Fibroblast of villous mesenchyme (primary cell): ENCODE measurements at regions not wholly inside any gene's neighbourhood (a gene's known extent, or its start where the extent isn't known, plus 50 kb on each side); places are given as distances from the start of the nearest gene placed in this dataset.

Experiments used
- DNase-seq: peaks from one replicate; pipeline ENCODE4 v3.0.0-alpha.2; 2010; ENCODE audit warnings: low read depth
- H3K4me3 ChIP-seq: 2 replicates; pipeline ENCODE4 v1.5.1; 2011; ENCODE audit warnings: low read depth, mild to moderate bottlenecking, low read length
- CTCF ChIP-seq: IDR thresholded peaks from 2 replicates; pipeline ENCODE4 v1.5.1; 2012; ENCODE audit warnings: low read depth, mild to moderate bottlenecking, low read length; ENCODE audit not compliant: insufficient read depth

GRCh38 chr1:187409341-187409740, 580.6 kb downstream of the PLA2G4A start:
- no peak overlapping the region for H3K4me3 ChIP-seq
- DNase-seq, result peak; percentile 72
- no peak for TF ChIP-seq CTCF

DNA sequence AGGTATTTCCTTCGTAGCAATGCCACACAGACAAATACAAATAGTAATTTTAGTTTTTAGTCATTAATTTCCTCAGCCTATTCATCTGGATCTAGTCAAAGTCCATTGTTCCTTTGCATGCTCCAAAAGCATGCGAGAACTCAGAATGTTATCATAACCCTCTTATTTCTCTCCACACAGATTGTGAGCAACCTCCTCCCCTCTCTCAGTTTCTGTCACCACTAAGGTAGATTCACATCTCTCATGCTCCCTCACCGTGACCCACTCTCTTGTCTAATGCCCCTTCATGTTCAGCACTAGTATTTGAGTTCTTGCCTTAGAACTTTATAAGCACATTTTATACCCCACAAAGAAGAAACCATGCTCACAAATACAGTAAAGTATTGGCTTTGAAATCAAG, 582.4 kb downstream of the PLA2G4A start:
- no peak for DNase-seq
- no peak for TF ChIP-seq CTCF

DNA sequence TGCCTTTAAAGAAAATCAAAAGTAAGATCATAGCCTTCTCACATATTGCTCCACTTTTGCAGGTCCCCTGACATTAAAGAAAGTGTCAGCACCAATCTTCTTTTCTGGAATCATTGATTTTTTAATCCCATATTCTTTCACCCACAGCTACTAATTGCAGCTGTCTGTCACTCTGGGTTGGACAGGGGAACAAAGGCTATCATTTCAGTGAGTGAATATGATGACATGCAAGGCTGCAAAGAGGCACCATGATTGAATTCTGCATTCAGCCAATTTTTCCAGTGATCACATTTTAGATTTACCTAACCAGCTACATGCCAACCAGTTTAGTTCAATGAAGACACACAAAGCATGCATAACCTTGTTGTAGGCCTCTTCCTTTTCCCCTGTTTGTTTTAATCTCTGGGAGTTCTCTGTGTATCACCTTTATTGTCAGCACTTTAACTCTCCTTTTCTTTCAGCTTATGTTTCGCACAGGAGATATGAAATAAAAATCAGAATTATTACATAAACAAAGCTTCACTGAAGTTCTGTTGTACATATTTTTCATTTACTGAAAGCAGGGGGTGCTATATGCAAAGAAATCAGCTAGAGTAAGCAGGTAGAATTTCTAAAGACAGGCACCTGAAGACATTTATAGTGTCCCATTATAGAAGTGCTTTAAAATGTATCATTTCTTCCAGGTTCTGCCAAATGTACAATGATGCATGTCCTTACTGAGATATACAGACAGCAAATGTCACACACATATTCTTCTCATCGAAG, 584.8 kb downstream of the PLA2G4A start:
- DNase-seq, result peak; percentile 3
- no peak for TF ChIP-seq CTCF
- H3K4me3 ChIP-seq, result no peak overlapping the region

More for the DNA sequence above, 582.4 kb downstream of the PLA2G4A start:
- no peak overlapping the region for H3K4me3 ChIP-seq

- H3K4me3 ChIP-seq, result no peak overlapping the region
- DNase-seq, result no peak
- no peak for TF ChIP-seq CTCF
Observed at GRCh38 chr1:187415065-187415464, 586.3 kb downstream of the PLA2G4A start.

- no peak for DNase-seq
- no peak overlapping the region for H3K4me3 ChIP-seq
- no peak for TF ChIP-seq CTCF
Observed at GRCh38 chr1:187417520-187417919, 588.8 kb downstream of the PLA2G4A start.

DNA sequence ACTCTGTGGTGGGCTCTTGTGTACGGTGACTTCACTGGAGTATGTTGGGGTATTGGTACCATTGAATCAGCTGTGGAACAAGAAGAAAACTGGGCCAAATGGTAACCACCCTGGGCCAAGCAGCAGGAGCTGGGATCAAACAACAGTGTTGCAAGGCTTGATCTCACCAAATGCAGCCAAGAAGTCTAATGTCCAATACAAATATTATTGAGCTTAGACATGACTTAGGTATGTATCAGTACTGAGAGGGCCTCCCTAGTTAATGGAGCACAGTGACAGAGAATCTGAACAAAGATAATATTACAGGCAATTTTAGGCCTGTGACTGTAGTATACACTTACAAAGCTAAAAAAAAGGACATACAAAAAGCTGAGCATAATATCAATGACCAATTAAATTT, 604.8 kb downstream of the PLA2G4A start:
- no peak overlapping the region for H3K4me3 ChIP-seq
- no peak for TF ChIP-seq CTCF
- no peak for DNase-seq

GRCh38 chr1:187442603-187443002, 613.9 kb downstream of the PLA2G4A start:
- DNase-seq, result no peak
- TF ChIP-seq CTCF, result no peak
- no peak overlapping the region for H3K4me3 ChIP-seq
